Ishikawa (cell line): ENCODE measurements at regions not wholly inside any gene's neighbourhood (a gene's known extent, or its start where the extent isn't known, plus 50 kb on each side); places are given as distances from the start of the nearest gene placed in this dataset.

Source experiments
- CEBPB ChIP-seq: IDR thresholded peaks from 2 replicates; pipeline ENCODE4 v1.6.1; 2012
- CREB1 ChIP-seq: IDR thresholded peaks from 2 replicates; pipeline ENCODE4 v1.6.1; 2012; ENCODE audit warnings: low read depth
- EGR1 ChIP-seq: IDR thresholded peaks from 2 replicates; pipeline ENCODE4 v1.6.1; 2012
- EP300 ChIP-seq: IDR thresholded peaks from 2 replicates; pipeline ENCODE4 v1.6.1; 2012; ENCODE audit warnings: borderline replicate concordance
- FOXM1 ChIP-seq: IDR thresholded peaks from 2 replicates; pipeline ENCODE4 v1.6.1; 2012; ENCODE audit warnings: low read depth, borderline replicate concordance
- MAX ChIP-seq: IDR thresholded peaks from 2 replicates; pipeline ENCODE4 v1.6.1; 2012
- NFIC ChIP-seq: IDR thresholded peaks from 2 replicates; pipeline ENCODE4 v1.6.1; 2012
- RAD21 ChIP-seq: IDR thresholded peaks from 2 replicates; pipeline ENCODE4 v1.6.1; 2012; ENCODE audit warnings: low read depth
- REST ChIP-seq: IDR thresholded peaks from 2 replicates; pipeline ENCODE4 v1.6.1; 2012; ENCODE audit warnings: low read depth, mild to moderate bottlenecking
- TAF1 ChIP-seq: IDR thresholded peaks from 2 replicates; pipeline ENCODE4 v1.6.1; 2012; ENCODE audit warnings: low read depth, mild to moderate bottlenecking
- TCF12 ChIP-seq: IDR thresholded peaks from 2 replicates; pipeline ENCODE4 v1.6.1; 2012; ENCODE audit warnings: low read depth
- TEAD4 ChIP-seq: IDR thresholded peaks from 2 replicates; pipeline ENCODE4 v1.6.1; 2012
- USF1 ChIP-seq: IDR thresholded peaks from 2 replicates; pipeline ENCODE4 v1.6.1; 2012
- YY1 ChIP-seq: IDR thresholded peaks from 2 replicates; pipeline ENCODE4 v1.6.1; 2012; ENCODE audit warnings: low read depth
- ZBTB7A ChIP-seq: IDR thresholded peaks from 2 replicates; pipeline ENCODE4 v1.6.1; 2012; ENCODE audit warnings: low read depth

- no peak for TF ChIP-seq REST
- TF ChIP-seq ZBTB7A: no peak
- no peak for TF ChIP-seq RAD21
- no peak for TF ChIP-seq EP300
- TF ChIP-seq TAF1: no peak
- no peak for TF ChIP-seq FOXM1
- TF ChIP-seq EGR1: no peak
- TF ChIP-seq NFIC: no peak
- no peak for TF ChIP-seq TCF12
- TF ChIP-seq CREB1: no peak
- TF ChIP-seq CEBPB: no peak
- TF ChIP-seq USF1: no peak
- no peak for TF ChIP-seq YY1
- no peak for TF ChIP-seq TEAD4
- TF ChIP-seq MAX: no peak
Measured at GRCh38 chr6:141719476-141719875, 413.2 kb upstream of the GJE1 start.

- TF ChIP-seq ZBTB7A: no peak
- TF ChIP-seq REST: no peak
Measured at GRCh38 chr6:141705431-141705830, 427.3 kb upstream of the GJE1 start.

- TF ChIP-seq EP300 (no peak), TAF1 (no peak), ZBTB7A (no peak), USF1 (no peak), RAD21 (no peak), EGR1 (no peak), CEBPB (no peak), TCF12 (no peak)
Measured at GRCh38 chr6:141704151-141704550, 428.6 kb upstream of the GJE1 start.

GRCh38 chr6:141701732-141702131 lies 431.0 kb upstream of the GJE1 start:
- TF ChIP-seq TAF1 (no peak), USF1 (no peak), NFIC (no peak), CREB1 (no peak), EP300 (no peak), FOXM1 (no peak), TEAD4 (no peak), REST (no peak), EGR1 (no peak), MAX (no peak), YY1 (no peak), RAD21 (no peak), CEBPB (no peak), TCF12 (no peak), ZBTB7A (no peak)

GRCh38 chr6:141700819-141701218 lies 431.9 kb upstream of the GJE1 start:
- TF ChIP-seq RAD21: no peak
- no peak for TF ChIP-seq NFIC
- no peak for TF ChIP-seq CREB1
- no peak for TF ChIP-seq TEAD4
- no peak for TF ChIP-seq REST
- TF ChIP-seq USF1: no peak
- TF ChIP-seq EP300: no peak
- no peak for TF ChIP-seq TAF1
- TF ChIP-seq TCF12: no peak
- no peak for TF ChIP-seq EGR1
- TF ChIP-seq ZBTB7A: no peak
